Forelimb muscle (tissue), 1 donor: ENCODE measurements at regions not wholly inside any gene's neighbourhood (a gene's known extent, or its start where the extent isn't known, plus 50 kb on each side); places are given as distances from the start of the nearest gene placed in this dataset.
"Not testable (repeated sequence)": the region's sequence is repeated elsewhere in the genome, so short reads cannot be mapped to it uniquely, and the experiment has no call there.

Experiments used
- DNase-seq: peaks from one replicate; pipeline ENCODE4 v3.0.0-alpha.2; 2013; ENCODE audit warnings: low read depth

DNA sequence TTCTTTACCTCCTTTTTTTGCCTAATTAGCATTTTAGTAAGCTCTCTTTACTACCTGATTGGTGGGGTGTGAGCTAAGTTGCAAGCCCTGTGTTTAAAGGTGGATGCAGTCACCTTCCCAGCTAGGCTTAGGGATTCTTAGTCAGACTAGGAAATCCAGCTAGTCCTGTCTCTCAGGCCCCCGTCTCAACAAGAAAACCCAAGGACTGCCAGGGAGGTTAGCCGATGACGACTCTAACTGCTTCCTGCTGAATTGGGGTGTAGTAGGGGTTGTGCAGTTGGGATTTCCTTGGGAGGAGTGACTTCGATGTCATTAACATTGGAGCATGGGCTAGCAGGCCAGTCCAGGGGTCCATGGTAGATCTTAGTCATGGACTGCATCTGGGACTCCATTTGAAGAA lies 380.2 kb upstream of the SLC7A11 start:
- DNase-seq: not testable (repeated sequence)

DNA sequence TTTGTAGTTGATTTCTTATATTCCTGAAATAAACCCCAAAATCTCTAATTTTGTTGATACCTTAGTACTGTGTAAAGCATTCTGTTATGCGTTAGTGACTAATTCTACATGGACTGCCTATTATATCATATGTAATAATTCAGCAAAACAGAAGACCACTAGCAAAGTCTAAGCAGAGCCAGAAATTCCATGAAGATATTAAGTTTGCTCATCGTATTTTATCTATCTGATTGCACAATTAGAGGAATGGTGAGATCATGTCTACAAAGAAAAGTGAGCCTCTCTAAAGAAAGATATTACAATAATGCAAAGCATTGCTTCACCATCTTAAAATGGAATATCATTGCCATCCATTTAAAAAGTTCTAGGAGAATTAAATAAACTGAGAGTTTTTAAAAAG lies 374.6 kb upstream of the SLC7A11 start:
- DNase-seq: no peak

DNA sequence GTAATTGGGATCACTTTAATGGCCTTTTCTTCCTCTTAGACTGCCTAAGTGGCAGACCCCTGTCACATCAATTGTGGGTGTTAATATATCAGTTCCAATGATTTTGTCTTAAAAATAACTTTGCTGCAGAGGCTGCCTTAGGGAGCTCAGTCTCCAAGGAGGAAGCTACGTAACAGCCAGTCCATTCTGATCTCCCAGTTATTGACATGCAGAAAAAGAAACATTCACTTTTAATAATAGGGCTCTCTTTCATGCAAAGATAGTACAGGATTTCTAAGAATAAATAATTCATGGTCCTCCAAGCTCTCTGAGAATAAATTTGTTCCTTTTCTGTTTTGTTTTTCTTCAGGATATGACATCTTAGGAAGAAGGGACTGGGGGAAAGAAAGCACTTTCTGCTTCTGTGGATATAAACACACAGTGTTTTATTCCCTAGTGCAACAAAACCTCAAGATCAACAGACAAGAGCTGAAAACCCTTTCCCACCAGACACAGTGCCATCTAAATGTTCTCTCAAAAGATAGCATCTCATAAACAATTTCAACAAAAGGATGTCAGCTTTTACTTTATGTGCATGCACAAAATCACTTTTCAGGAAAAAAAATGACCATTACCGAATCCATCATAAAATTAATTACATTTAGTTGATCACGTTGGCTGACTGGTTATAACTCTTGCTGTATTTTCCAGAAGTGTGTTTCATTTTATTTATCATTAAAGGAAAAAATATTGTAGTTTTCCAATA lies 372.4 kb upstream of the SLC7A11 start:
- DNase-seq: no peak

DNA sequence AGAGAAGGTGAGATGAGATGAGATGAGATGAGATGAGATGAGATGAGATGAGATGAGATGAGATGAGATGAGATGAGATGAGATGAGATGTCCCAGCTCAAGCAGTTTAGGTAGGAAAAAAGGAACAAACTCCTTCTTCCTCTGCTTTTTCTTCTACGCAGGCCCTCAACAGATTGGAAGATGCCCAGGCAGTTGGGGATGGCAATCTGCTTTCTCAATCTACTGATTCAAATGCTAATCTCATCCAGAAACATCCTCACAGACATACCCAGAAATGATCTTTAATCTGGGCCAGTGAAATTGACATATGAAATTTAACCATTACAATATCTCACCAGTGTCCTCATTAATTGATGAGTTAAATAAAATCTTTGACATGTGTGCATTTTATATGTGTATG lies 370.3 kb upstream of the SLC7A11 start:
- DNase-seq: no peak

DNA sequence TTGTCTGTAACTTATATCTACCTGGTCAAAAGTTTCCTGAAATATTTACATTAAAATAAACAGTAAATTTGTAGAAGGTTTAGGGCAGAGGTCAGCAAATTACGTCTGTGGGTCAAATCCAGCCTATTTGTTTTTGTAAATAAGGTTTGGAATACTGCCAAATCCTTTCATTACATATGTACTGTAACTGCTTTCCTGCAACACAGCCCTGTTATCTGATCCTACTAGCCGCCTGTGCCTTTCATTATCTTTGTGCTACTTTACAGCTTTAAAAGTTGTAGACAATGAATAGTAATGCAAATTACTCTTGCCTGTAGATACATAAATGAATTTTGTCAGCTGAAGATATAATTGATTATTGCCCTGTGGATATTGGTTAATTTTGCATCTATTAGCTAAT lies 369.6 kb upstream of the SLC7A11 start:
- DNase-seq: no peak

DNA sequence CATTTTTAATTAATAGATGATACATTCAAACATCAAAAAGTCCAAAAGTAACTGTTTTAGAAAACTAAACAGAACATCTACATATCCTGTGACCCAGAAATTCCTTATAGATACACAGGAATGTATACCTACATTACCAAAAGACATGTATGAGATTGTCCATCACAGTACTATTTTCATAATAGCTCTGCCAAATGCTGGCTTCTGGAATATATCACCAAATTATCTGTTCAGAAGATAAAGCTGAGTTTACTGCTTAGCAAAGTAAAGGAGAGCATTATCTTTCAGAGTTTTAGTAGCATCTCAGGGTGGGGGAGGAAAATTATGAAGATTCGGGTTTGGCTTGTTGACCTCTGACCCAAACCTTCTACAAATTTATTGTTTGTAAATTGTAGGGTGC lies 368.9 kb upstream of the SLC7A11 start:
- no peak for DNase-seq

DNA sequence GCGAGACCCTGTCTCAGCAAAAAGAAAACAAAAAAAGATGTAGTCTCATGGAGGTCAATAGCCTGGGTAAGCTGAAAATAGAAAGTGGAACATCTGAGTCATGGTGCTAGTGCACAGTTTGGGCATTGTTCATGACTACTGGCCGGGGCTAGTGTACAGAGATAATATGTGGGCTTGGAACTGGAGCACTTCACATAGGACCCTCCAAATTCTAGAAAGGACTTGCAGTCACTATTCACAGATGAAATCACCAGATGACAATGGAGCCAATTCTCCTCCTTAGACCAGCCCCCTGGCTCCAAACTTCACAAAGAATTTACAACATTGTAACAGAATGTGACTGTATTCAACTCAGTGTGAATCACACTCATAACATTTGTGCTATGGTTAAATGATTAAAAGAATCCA lies 367.8 kb upstream of the SLC7A11 start:
- DNase-seq: no peak

DNA sequence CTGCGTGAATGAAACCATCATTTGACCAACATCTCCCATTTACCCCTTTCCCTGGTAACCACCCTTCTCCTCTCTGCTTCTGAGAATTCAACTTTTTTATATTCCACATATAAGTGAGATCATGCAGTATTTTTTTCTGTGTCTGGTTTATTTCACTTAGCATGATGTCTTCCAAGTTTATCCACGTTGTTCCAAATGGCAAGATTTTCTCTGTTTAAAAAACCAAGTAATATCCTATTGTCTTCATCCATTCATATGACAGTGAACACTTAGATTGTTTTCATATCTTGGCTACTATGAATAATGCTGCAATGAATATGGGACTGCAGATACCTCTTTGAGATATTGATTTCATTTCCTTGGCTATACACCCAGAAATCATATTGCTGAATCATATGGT lies 362.4 kb upstream of the SLC7A11 start:
- DNase-seq: no peak

DNA sequence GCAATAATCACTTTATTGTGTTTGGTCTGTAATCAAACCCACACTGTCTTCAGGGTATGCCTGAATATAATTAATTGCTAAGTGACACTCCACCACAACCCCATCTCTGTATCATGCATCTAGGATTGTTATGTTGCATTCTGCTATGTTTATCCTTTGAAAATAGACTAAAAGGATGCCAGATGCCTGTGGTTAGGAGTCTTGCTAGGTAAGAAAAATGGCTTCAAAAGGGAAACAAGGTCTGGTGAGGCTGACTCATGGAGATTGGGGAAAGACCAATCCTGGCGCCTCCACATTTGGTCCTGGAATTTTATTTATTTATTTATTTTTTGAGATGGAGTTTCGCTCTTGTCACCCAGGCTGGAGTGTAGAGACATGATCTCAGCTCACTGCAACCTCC lies 360.5 kb upstream of the SLC7A11 start:
- no peak for DNase-seq

DNA sequence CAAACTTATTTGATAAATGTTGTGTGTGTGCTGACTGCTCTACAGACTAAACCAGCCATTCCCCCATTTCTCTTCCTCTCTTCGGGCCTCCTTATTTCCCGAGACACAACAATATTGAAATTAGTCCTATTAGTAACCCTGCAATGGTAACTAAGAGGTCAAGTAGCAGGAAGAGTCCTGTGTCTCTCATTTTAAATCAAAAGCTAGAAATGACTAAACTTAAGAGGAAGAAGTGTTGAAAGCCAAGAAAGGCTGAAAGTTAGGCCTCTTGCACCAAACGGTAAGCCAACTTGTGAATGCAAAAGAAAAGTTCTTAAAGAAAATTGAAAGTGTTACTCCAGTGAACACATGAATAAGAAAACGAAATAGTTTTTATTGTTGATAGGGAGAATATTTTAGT lies 357.8 kb upstream of the SLC7A11 start:
- DNase-seq: no peak

DNA sequence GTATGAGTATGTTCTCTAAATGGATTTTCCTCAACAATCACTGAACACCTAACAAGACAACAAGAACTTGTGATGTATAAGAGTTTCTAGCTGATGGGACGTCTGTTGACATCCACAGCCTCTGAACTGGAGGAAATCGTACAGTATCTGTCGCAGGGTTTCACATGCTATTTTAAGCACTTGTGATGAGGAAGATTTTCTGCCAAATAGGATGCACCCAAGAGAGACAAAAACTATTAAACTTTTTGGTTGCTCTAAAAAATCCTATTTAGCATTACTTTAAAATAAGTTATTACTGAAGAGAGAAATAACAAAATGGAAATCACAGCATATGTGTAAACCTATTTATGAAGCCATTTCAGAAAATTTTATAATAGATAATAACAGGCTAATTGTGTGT lies 356.1 kb upstream of the SLC7A11 start:
- DNase-seq: no peak

DNA sequence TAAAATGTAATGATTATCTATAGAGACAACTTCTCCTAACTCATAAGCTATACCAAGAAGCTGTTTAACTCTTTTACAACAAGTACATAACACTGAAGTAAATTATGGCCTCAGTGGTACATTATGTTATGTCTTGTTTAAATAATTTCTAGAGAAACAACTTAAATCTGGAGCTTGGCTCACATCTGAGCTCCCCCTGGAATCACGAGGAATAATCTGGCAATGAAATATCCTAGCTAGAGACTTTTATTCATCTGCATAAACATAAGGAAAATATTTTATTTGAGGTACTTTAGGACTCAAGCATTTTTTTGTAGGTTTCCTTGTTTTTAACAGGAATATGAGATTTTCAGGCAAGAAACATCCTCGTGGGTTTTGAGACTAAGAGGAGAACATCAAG lies 354.7 kb upstream of the SLC7A11 start:
- peak; percentile 66 for DNase-seq

DNA sequence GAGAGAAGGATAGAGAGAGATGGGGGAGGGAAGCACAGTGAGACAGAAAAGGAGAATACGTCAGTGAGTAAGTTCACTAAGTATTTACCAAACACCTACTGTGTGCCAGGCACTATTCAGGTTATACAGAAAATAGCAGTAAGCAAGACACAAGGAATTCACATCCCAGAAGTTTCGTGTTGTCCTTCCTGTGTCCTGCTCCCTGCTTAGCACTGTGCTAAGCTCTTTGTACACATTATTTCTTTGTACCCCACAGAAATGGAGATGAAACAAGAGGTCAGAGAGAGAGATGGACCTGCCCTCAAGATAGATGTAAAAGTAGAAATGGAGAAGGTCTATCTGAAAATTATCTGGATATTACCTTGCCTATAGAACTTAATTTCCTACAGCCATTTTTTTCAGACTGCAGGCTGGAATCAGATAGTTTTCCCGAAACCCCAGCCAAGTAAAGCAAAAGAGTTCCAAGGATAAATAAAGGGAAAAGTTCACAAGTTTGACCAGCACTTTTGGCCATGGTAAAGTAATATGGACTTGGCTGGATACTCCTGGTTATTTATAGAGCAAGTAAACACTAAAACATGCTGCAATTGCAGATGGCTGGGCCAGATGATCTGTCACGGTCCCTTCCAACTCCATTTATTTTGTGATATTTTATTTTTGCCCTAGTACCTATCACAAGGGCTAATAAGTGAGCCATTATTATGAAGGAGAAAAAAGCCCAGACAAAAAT lies 353.7 kb upstream of the SLC7A11 start:
- peak; percentile 93 for DNase-seq

DNA sequence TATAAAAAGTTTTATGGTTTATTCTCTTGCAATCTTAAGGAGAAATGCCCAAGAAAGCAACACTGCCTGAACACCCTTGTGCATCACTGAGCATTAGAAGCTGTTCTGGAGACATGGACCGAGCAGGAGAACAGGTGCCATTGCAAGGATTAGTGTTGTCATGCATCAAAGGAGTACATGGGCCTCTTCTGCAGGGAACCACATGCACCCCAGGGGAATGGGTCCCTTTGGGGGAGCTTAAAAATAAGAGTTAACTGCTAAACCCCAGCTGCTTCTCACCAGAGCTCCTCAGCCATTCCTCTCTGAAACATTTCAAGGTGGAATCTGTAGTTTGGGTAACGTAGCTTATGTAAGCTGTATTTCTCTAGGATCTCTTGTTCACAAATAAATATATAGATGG lies 353.0 kb upstream of the SLC7A11 start:
- DNase-seq: no peak

DNA sequence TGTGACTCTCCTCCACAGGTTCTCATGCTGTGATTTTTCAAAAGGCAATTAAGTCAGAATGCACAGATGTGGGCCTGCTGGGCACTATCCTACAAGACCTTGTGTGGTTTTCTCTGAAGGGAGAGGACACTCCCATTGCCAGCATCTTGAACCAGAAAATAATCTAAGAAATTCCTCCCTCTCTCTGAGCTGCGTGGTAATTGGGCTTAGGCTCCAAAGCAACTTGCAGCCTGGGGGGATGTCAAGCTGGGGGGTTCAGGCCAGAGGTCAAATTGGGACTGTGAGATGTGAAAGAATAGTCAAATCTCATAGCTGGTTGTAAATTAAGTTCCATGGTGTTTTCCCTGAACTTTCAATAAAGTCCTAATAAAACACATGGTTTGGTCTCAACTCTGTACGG lies 350.6 kb upstream of the SLC7A11 start:
- DNase-seq: no peak

DNA sequence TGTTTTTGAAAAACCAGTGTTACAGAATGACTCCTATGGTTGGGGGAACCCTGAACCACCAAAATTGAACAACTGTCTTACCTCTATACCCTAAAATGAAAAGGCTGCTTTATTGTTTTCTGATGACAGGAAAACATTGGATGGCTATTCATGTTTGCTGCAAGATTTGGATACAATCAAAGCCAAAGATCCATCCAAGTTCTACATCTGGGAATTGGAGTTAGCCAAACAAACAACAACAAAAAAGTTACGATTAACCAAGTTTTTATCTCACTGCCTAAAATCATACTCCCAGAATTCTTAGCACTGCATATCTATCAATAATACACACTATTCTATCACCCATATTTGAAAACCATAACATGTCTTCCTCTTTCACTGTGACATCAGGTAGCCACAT lies 349.7 kb upstream of the SLC7A11 start:
- DNase-seq: no peak

DNA sequence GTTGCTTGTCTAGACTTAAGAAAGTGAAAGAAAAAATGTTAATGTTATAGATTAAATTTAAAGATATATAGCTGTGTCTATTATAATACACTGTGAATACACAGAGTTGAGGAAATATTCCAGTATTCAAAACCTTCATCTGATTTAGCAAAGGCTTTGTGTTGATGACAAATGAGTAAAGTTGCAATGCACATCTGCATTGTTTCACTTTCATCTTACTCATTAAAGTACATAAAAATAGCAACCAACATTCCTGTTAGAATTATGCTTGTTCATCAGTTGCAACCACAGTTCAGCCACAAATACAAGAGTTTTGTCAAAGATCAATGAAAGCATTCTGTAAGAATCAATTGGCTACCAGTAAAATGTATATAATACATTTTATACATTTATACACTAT lies 346.4 kb upstream of the SLC7A11 start:
- DNase-seq: no peak

DNA sequence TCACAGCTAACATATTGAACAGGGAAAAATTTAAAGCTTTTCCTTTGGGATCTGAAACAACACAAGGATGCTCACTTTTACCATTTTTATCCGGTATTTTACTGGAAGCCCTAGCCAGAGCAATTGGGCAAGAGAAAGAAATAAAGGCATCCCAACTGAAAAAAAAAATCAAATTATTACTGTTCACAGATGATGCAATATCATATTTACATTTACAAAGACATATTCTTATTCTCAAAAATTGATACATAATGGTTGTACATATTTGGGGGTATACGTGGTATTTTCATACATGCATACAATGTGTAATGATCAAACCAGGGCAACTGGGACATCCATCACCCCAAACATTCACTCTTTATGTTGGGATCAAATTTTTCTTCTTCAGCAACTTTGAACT lies 337.0 kb upstream of the SLC7A11 start:
- DNase-seq: no peak

DNA sequence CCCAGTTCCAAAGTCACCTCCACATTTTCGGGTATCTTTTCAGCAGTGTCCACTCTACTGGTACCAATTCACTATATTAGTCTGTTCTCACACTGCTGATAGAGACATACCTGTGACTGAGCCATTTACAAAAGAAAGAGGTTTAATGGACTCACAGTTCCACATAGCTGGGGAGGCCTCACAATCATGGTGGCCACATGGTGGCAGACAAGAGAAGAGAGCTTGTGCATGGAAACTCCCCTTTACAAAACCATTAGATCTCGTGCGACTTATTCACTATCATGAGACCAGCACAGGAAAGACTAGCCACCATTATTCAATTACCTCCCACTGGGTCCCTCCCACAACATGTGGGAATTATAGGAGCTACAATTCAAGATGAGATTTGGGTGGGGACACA lies 335.7 kb upstream of the SLC7A11 start:
- DNase-seq: not testable (repeated sequence)

DNA sequence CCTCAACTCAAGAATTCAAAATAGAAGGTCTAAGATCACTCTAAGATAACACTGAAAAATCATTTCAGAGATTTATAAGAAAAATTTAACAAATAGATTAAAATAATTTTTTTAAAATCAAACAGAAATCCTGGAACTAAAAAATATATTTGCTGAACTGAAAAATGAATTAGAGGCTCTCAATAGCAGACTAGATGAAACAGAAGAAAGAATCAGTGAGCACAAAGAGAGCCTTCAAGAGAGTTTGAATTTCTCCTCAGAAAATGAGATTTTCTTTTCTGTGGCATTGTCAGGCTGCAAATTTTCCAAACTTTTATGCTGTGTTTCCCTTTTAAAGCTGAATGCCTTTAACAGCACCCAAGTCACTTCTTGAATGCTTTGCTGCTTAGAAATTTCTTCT lies 335.0 kb upstream of the SLC7A11 start:
- DNase-seq: no peak

DNA sequence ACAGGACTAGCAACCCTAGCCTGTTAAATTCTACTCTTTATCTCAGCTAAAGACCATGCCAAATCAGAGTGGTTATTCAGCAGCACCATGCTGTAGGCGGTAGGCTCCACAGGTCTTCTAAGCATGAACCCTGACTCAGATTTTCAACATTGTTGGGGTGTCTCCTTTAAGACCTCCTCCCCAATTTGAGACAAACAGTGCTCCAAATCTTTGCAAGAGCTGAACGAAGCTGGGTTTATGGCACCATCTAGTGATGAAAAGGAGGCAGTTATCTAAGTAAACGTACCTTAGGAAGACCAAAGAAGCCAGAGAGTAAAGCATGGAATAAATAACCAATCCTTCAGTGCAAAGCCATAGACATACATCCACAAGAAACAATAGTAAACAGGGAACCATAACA lies 334.5 kb upstream of the SLC7A11 start:
- DNase-seq: no peak

DNA sequence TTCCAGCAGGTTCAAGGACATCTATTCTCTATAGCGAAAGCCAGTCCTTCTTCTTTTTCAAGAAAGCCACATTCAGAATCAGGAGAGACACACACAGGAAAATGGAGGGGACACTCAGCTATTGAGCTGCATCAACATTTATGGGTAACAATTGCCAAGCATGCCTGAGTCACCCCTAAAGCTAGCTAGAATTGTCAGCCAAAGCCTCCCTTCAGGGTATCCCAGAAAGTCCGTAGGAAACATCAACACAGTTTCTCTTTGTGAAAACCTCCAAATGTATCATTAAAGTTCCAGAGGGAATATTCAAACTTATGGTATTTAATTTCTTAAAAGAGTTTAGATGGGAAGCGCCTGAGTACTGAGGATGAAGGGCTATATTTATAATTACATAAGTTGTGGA lies 331.1 kb upstream of the SLC7A11 start:
- no peak for DNase-seq

DNA sequence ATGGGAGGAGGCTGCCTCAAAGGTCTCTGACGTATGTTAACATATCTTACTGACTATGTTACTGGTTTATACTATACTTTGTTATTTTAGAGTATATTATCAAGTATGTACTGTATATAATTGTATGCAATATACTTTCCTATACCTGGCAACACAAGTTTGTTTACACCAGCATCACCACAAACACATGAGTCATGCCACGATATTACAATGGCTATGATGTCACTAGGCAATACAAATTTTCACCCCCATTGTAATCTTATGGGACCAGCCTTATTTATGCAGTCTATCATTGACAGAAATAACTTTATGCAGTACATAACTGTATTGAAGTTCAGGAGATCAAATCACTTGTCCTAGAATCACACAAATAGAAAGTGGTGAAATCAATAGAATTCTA lies 329.9 kb upstream of the SLC7A11 start:
- DNase-seq: no peak

DNA sequence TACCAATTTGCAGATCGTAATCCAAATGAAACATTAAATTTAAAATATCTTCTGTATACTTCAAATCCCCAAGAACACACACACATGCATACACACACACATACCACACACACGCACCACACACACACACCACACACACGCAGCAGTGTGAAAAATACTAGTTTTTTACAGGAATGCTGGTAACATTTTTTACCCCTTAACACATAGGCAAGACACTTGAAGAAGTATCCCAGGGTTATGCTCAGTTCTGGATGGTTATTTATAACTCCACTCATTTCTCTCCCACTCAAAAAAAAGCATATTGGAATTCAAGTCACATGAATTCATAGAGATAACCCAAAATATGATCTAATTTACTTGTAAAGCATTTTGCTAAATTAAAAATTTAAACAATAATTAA lies 325.5 kb upstream of the SLC7A11 start:
- no peak for DNase-seq
